SK-N-MC (cell line): ENCODE measurements at regions not wholly inside any gene's neighbourhood (a gene's known extent, or its start where the extent isn't known, plus 50 kb on each side); places are given as distances from the start of the nearest gene placed in this dataset.

Experiments
- EZH2 ChIP-seq: fragments of 200-600 bp; sonication (generic); IDR thresholded peaks from one replicate; pipeline ENCODE4 v1.6.1; 2017; ENCODE audit warnings: antibody characterized with exemption
- FOXP2 ChIP-seq: optimal IDR thresholded peaks from 2 replicates; pipeline ENCODE3; 2011; ENCODE audit warnings: mild to moderate bottlenecking, moderate library complexity; ENCODE audit not compliant: insufficient read depth; ENCODE audit errors: extremely low read length, control extremely low read depth
- POLR2AphosphoS5 ChIP-seq: IDR thresholded peaks from 2 replicates; pipeline ENCODE4 v1.6.1; 2012; ENCODE audit warnings: mild to moderate bottlenecking, low read depth, low read length, borderline replicate concordance

- TF ChIP-seq EZH2 (no peak), POLR2AphosphoS5 (no peak), FOXP2 (no peak)
Observed at GRCh38 chr9:115189686-115190085, 71.7 kb upstream of the TNC start.
